GM23338 (cell line): ENCODE measurements at regions not wholly inside any gene's neighbourhood (a gene's known extent, or its start where the extent isn't known, plus 50 kb on each side); places are given as distances from the start of the nearest gene placed in this dataset.

ENCODE experiments used
- CTCF ChIP-seq, 2 experiments: fragments of 200-600 bp in 1 of 2; sonication (generic) in 1 of 2; conservative IDR thresholded peaks; 2 replicates each; pipeline versions ENCODE4 v1.5.1 to v1.6.1; 2016 to 2017; ENCODE audit warnings: antibody characterized with exemption in 2 of 2, low read depth in 2 of 2, mild to moderate bottlenecking in 2 of 2, moderate library complexity in 1 of 2
- ETS1 ChIP-seq: IDR thresholded peaks from 2 replicates; pipeline ENCODE4 v1.6.1; 2016; ENCODE audit warnings: antibody characterized with exemption
- EZH2 ChIP-seq: fragments of 200-600 bp; sonication (generic); IDR thresholded peaks from one replicate; pipeline ENCODE4 v1.8.0; 2017; ENCODE audit warnings: antibody characterized with exemption, mild to moderate bottlenecking, low read depth; ENCODE audit not compliant: unreplicated experiment
- EZH2phosphoT487 ChIP-seq: fragments of 200-600 bp; sonication (generic); IDR thresholded peaks from one replicate; pipeline ENCODE4 v1.8.1; 2018; ENCODE audit warnings: antibody characterized with exemption; ENCODE audit not compliant: unreplicated experiment
- JUNB ChIP-seq: IDR thresholded peaks from one replicate; pipeline ENCODE4 v1.6.1; 2016; ENCODE audit warnings: antibody characterized with exemption; ENCODE audit not compliant: unreplicated experiment
- POLR2AphosphoS5 ChIP-seq: IDR thresholded peaks from 2 replicates; pipeline ENCODE4 v1.6.1; 2016; ENCODE audit warnings: antibody characterized with exemption, low read depth
- REST ChIP-seq: IDR thresholded peaks from one replicate; pipeline ENCODE4 v1.6.1; 2018; ENCODE audit warnings: antibody characterized with exemption; ENCODE audit not compliant: unreplicated experiment
- ZNF114 ChIP-seq: fragments of 250-450 bp; sonication (Bioruptor Pico); IDR thresholded peaks from 2 replicates; pipeline ENCODE4 v1.5.0; 2020; ENCODE audit warnings: mild to moderate bottlenecking, moderate library complexity
- ZNF331 ChIP-seq: fragments of 250-450 bp; sonication (Bioruptor Pico); IDR thresholded peaks from 2 replicates; pipeline ENCODE4 v1.5.0; 2020; ENCODE audit warnings: low read depth, mild to moderate bottlenecking, moderate library complexity

GRCh38 chr5:57858905-57859304, 376.3 kb upstream of the ACTBL2 start:
- TF ChIP-seq ETS1 = no peak
- no peak for TF ChIP-seq CTCF (conservative IDR thresholded peaks at IDR 0.05; ENCODE audit: low read depth in 2 of 2)
- no peak for TF ChIP-seq EZH2
- TF ChIP-seq POLR2AphosphoS5 = no peak
- TF ChIP-seq REST = no peak
- no peak for TF ChIP-seq ZNF114 (CRISPR knock-in tag)
- TF ChIP-seq JUNB = no peak
- TF ChIP-seq ZNF331 = no peak
- TF ChIP-seq EZH2phosphoT487 = no peak
